Stimulated activated CD4-positive, alpha-beta T cell treated with anti-CD3 and anti-CD28 coated beads, Interleukin-12 subunit alpha, Interleukin-12 subunit beta, amount 100 ng/mL, for 48 hours (primary cell): ENCODE measurements at regions not wholly inside any gene's neighbourhood (a gene's known extent, or its start where the extent isn't known, plus 50 kb on each side); places are given as distances from the start of the nearest gene placed in this dataset.

ENCODE experiments used
- DNase-seq, 3 donors: peaks; one replicate each; pipeline ENCODE4 v3.0.0-alpha.2; 2020; ENCODE audit warnings: low read depth in 2 of 3, low spot score in 1 of 3

DNA sequence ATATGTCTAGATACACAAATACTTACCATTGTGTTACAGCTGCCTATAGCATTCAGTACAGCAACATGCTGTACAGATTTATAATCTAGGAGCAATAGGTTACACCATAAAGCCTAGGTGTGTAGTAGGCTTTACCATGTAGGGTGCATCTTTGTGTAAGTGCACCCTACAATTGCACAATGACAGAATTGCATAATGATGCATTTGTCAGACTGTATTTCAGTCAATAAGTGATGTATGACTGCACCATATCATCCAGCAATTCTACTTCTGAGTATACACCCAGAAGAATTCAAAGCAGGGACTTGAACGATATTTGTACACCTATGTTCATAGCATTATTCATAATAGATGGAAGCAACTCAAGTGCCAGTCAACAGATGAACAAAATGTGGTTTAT lies 100.4 kb upstream of the SLC44A1 start:
- DNase-seq: no peak

GRCh38 chr9:105144841-105145240 lies 99.6 kb upstream of the SLC44A1 start:
- no peak for DNase-seq

DNA sequence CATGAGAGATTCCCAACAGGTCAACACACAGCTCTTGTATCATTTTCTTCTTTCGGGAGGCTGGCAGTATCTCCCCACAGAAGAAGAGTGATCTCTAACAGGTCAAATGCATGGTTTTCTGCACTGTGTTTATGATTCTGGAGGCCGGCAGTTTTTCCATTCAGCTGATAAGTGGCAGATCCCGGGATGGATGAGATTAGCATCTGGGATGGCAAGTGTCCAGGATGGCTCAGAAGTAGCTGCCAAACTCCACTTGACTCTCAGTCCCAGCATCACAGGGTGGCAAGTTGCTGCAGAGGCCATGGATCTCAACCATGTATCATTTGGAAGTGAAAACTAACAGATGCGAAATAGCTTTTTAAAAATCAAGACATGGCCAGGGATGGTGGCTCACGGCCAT lies 97.8 kb upstream of the SLC44A1 start:
- DNase-seq: no peak

GRCh38 chr9:105147110-105147871 lies 97.2 kb upstream of the SLC44A1 start:
- no peak for DNase-seq

- no peak for DNase-seq
Measured at GRCh38 chr9:105148328-105149006, 96.0 kb upstream of the SLC44A1 start.

DNA sequence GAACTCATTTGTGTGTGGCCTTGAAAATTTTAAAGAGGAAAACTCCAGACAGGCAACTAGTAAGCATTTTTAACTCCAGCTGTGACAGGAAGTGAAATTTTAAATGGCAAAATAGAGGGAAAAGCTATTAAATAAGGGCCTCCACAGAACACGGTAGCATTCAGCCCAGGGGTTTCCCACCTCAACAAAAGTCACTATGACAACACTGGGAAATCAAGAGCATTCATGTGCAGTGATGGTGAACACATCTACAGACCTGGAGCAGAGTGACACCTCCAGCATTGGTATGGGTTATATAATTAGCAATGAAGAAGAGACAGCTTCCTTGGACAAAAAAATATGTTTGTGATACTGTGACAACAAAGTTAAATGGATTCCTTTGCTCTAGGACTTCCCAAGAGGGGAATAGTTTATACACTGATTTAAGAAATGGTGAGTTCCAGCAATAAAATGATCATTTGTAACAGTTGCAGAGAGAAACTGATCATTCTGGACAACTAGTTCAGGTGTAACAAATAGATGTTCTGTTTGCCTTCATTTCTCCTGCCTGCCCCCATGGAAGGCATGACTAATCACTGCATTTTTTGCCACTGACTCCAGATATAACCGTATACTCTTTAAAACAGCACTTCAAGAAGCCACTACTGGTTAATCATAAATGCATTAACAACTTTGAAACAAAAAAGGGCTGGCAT lies 93.3 kb upstream of the SLC44A1 start:
- no peak for DNase-seq

DNA sequence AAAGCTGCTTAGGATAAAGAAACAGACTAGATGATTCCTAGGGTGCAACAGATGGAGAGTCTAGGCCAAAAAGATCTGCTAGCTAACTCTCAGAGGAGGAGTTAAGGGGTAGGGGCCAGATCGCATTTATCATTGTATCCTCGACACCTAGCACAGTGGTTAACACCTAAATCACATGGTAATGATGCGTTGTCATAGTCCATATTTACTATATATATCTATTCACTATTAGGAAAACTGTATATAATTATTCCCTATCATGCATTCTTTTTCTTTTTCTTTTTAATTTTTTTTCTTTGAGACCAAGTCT lies 92.8 kb upstream of the SLC44A1 start:
- DNase-seq: no peak

GRCh38 chr9:105154723-105155191 lies 89.7 kb upstream of the SLC44A1 start:
- DNase-seq: no peak

DNA sequence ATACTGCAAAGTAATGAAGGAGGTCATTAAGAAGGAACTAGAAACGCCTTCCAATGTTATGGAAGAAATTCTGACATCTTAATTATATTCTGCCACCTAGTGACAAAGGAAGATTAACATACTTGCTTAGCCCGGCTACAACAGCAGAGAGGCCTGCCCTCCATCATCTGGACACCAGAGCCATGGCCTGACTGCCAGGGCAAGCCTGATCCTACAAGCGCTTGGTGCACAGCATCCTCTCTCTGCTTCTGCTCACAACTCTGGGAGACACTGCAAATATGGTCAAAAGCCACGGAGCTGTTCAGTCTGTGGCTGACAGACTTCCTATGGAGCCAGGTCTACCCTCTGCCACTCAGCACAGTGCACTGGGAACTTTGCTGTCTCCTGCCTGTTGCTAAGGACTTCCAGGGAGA lies 87.3 kb upstream of the SLC44A1 start:
- no peak for DNase-seq

GRCh38 chr9:105158020-105158419 lies 86.4 kb upstream of the SLC44A1 start:
- DNase-seq: no peak

DNA sequence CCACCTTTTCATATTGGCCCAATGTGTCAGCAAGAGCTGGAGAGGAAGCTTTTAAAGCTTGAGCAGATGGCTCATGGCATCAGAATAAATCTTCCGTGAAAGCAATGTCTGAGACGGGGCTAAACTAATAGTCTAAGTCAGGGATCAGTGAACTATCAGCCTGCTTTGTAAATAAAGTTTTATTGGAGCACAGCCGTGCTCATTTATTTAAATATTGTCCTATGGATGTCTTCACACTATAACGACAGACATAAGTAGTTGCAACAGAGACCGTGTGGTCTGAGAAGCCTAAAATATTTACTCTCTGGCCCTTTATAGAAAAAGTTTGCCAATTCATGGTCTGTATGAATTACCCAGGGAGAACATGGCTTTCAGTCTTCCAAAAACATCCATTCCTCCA lies 85.6 kb upstream of the SLC44A1 start:
- no peak for DNase-seq

DNA sequence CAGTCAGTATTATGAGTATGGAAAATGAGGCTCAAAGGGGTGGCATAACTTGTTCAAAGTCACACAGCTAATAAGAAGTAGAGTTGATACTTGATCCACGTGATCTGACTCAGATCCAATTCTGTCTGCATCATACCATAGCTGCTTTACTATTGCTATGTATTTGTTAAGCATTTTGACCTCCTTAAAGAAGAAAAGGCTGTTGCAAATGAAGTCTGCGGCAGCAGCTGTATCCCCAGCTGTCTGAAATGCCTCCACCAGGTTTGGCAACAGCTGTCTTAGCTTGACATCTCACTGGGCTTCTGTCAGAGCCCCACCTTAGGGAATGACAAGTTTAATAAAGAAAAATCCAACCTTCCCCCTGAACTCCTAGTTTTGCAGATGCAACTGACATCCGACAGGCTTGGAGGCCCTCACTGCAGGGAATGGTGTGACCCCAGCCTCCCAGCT lies 75.6 kb upstream of the SLC44A1 start:
- DNase-seq: no peak

- DNase-seq: no peak
Measured at GRCh38 chr9:105171076-105171475, 73.4 kb upstream of the SLC44A1 start.

- DNase-seq: no peak
Measured at GRCh38 chr9:105171589-105171988, 72.9 kb upstream of the SLC44A1 start.

DNA sequence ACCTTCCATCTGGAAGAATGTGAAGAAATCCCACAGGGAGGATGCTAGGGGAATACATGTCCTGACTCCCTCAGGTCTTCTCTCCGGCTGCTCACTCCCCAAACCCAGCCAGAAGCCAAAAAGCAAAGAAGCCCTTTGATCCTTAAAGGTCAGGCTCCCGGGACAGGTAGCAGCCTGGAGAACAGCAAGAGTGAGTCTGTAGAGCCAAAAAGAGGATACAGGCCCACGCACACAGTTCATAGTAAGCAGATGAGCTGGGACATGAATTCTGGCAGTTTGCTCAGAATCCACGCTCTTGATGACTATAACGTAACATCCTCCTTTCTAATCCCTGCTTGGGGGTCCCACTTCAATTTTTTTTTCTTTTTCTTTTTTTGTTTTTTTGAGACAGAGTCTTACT lies 72.0 kb upstream of the SLC44A1 start:
- no peak for DNase-seq

GRCh38 chr9:105173306-105173705 lies 71.1 kb upstream of the SLC44A1 start:
- DNase-seq: no peak

GRCh38 chr9:105173826-105174225 lies 70.6 kb upstream of the SLC44A1 start:
- DNase-seq: no peak

DNA sequence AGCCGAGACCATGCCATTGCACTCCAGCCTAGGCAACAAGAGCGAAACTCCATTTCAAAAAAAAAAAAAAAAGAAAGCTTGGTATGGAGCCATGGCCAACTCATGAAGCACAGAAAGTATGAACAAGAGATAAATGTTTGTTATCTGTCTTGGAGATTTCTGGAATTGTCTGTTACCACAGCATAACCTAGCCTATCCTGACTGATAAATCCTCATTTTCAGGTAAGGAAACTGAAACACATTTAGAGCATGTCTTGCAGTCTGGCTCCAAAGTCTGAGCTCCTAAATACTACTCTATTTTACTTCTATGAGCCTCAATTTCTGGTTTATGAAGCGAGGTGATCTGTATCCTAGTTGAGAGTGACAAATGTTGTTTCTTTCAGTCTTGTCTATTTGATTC lies 68.3 kb upstream of the SLC44A1 start:
- no peak for DNase-seq

- no peak for DNase-seq
Measured at GRCh38 chr9:105178076-105178475, 66.4 kb upstream of the SLC44A1 start.

DNA sequence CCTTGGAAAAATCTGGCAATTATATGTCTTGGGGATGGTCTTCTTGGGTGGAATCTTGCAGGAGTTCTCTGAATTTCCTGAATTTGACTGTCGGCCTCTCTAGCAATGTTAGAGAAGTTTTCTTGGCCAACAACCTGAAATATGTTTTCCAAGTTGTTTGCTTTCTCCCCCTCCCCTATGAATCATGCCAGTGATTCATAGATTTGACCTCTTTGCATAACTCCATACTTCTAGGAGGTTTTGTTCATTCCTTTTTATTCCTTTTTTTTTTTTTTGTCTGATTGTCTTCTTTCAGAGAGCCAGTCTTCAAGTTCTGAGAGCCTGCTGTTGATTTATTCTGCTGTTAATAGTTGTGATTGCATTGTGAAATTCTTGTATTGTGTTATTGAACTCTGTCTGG lies 56.7 kb upstream of the SLC44A1 start:
- no peak for DNase-seq

DNA sequence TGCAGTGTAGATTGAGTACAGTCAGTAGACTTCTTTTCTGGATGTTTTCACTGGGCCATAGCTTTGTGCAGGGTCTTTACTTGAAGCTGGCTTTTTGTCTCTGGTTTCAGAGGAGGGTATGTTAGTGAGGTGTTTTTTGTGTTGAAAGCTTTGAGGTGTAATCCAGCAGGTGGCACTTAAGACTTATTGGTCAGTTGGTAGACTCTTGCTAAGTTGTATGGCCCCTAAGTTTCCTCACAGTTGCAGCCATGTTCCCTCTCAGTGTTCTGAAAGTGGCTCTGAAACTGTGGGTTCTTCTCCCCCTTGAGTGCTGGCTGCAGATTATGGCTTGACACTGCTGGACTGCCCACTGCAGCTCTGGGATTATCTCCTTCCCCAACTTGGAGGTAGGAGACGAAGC lies 55.7 kb upstream of the SLC44A1 start:
- no peak for DNase-seq

DNA sequence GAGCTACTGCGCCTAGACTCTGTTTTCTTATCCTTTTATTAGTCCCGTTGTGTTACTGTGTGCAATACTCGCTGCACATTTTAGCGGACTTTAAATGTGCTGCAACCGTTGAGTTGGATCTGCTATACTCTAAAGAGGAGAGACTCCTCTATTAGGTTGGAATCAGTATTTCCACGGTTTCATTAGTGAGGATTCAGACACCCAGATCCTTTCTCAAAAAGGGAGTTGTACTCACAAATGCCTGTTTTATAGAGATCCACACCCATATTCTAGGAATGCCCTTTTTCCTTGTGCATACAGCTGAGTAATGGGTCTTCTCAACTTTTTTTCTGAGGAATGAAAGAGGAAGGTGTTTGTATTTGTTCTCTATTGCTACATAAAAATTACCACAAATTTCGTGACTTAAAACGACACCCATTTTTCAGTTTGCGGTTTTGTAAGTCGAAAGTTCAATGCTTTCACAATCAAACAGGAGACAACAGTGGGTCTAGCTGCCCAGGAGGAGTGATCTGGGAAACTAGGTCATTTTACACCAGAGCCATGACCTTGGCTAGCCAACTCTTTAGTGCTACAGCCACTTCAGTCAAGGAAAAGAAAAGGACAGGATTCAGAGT lies 52.8 kb upstream of the SLC44A1 start:
- no peak for DNase-seq
